Hindlimb muscle (tissue), 1 donor: ENCODE measurements at regions not wholly inside any gene's neighbourhood (a gene's known extent, or its start where the extent isn't known, plus 50 kb on each side); places are given as distances from the start of the nearest gene placed in this dataset.

Source experiments
- DNase-seq: peaks from one replicate; pipeline ENCODE4 v3.0.0-alpha.2; 2013

DNA sequence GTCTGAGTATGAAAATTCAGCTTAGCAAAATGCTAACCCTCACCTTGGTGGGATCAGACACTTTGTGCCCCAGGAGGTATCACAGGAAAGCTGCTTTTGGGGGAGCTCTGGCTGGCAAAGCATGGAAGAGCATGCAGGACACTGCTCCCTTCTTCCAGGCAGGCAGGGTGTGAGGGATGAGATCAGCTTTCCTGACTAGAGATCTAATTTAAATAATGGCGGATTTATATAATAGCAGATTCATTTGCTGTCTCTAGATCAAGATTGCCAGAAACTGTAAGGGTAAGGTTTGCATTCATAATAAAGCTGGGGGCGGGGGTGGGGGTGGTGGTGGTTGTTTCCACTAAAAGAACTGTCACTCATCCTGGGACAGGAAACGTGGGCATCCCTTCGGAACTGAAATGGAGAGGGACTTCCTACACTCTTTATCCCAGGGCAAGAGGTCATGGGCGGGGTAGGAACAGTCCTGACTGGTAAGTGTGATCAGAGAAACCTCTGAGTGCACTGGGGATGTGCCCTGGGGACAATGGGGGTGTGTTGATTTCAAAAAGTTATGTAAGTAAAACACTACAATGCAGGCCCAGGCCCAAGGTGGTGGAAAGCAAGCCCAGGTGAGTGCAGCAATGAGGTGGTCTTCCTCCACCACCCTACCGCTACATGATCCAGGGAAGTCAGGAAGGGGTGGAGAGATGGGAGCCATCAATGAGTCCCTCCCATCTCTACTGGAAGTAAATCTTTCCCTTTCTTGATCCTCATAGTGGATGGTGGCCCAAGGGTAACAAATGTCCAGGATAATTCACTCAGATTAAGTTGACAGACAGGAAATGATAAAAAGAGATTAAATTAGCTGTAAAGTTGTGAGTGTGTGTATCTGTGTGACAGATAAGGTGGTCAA lies 171.4 kb upstream of the SERPINE2 start:
- no peak for DNase-seq

DNA sequence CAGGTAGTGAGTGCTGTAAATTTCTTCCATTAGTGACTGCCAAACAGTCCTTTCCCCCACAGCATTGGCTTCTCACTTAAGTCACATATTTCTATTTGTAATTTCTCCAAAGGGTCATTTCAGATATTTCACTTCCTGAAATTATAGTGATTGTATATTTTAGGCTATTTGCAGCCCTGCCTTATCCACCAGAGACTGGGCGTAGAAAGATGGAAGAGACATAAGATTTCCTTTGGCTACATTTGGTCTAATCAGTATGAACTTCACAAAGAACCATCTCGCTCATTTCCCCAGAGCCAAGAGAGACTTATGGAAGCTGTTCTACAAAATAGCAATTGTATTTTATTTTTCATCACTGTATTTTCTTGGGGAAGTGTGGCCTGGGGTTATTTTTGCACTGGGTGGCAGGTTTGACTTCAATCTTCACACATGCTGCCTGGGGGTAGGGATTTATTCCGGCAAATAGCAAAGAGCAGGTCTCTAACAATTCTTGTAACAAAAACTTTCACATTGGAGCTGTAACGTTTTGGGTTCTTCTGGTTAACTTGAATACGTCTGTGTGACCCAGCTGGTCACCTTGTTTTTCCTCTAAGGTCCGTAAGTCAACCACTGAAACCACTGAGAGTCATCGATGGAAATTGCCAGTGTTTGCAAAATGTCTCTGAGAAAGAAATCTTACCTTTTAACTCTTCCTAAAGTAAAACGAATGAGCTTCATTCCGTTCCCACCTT lies 170.6 kb upstream of the SERPINE2 start:
- DNase-seq, result no peak

DNA sequence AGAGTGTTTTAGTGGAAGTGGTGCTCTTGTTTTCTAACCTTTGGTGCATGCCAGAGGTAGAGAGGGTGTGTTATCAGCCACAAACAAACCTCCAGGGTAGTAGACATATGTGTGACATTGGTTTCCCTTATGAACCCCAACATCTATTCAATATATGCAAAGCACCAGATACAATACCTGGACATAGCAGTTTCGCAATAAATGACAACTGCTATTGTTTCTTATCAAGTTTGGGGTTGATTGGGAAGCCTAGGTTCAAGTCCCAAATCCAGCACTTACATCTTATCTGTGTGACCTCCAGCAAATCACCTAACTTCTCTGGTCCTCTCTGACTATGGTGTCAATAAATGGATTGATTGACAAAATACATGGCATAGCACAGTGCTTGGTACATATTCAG lies 169.4 kb upstream of the SERPINE2 start:
- no peak for DNase-seq

DNA sequence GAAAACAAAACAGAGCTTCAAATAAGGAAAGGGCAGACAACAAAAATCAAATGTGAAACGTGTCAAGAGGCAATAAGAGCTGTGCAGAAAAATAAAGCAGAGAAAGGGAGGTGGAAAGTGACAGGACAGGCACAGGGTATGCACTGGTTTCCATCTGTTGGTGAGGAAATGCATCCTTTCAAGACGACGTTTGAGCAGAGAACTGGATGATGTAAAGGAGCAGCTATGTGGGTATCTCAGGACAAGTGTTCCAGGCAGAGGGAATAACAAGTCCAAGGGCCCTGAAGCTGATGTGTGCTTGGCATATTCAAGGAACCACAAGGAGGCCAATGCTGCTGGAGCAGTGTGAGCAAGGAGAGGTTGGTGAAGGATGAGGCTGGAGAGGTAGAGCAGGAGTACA lies 168.9 kb upstream of the SERPINE2 start:
- DNase-seq, result no peak

DNA sequence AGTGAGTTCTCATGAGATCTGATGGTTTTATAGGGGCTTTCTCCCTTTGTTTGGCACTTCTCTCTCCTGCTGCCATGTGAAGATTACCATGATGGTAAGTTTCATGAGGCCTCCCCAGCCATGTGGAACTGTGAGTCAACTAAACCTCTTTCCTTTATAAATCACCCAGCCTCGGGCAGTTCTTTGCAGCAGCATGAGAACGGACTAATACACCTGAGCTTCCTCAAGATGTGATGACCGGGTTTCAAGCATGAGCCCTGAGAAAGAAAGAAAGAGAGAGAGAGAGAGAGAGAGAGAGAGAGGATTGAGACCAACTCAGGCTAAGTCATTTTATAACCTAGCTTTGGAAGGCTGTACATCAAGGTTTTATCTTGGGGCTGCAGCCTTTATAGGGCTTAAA lies 167.7 kb upstream of the SERPINE2 start:
- DNase-seq, result no peak

DNA sequence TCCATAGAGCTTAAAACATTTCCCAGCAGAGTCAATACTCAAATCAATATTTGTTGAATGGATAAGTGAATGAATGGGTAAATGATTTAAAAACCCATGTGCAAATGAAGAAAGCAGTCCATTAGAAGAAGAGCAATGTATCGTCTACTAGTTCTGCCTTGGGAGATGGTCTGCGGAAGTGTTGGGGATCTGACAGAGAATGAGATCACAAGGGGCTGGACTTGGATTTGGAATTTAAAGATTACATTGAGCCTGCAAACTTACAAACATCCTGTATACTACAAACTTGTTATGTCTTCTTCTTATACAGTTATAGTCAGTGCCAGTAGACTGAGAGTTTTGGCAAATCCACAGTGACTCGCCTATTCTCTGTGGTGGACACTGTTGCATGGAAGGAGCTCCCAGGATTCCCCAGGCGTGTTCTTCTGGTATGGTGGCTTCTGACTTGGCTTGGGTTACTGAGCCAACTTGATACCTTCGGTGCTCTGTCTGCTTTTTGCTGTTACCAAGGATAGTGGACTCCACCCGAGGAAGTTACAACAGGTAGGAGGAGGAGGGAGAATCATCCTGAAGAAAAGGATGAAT lies 163.3 kb upstream of the SERPINE2 start:
- DNase-seq, result no peak

DNA sequence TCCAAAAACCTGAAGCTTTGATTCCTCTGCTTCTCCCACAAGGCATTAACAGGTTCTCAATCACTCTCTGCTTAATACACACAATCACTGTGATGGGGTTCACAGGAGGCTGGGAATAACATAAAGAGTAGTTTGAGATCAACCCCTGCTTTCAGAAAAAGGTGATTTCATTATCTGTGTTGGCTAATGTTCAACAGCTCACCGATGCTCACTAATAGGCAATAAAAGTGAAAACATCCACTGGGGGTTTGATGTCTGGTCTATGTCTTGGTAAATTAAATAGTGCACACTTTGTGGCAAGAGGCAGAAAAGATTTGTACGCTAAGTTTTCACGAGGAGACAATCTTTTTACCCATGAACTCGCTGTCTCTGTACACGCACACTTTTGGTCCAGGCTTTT lies 159.3 kb upstream of the SERPINE2 start:
- no peak for DNase-seq

DNA sequence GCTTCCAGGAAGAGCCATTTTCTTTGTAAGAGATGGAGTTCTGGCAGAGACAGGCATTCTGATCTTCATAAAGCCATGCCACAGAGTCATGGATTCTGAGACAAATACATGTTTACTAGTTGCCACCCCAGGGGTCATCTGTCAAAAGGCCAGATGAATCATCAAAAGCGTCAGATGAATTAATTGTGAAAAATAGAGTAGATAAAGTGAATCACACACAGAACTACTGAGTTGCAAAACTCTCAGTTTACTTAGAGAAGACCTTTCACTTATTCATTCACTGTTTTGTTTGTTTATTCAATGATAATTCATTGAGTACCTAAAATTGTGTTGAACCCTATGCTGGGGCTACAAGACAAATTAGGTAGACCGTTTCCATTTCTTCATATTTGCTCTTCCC lies 157.7 kb upstream of the SERPINE2 start:
- DNase-seq, result no peak

DNA sequence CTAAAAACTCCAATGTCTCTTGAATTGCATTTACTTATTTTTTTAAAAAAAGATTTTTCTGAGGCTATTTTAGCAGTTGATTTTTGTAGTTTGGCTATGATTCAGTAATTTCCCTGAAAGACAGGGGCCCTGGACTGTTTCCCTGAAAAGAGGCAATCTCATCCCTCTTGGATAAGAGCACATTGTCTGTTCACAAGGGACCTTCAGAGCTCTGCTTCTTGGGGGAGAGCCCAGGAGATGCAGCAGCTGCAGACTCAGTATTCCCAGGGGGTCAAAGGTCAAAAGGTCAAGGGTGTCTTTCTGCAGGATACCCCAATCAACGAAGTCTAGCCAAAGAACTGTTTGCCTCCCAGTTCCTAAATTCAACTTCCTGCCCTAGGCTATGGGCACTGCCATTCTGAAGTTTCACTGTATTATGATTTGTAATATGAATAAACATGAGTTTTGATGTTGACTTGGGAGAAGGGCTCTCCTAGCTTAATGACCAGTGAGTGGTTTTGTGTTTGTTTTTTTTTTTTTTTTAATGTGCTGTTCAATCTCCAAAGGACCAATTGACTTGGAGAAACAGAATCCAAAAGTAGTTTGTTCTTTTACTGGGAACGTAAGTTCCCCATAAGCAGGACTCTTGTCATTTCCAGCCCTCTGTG lies 157.0 kb upstream of the SERPINE2 start:
- DNase-seq, result peak; percentile 86

DNA sequence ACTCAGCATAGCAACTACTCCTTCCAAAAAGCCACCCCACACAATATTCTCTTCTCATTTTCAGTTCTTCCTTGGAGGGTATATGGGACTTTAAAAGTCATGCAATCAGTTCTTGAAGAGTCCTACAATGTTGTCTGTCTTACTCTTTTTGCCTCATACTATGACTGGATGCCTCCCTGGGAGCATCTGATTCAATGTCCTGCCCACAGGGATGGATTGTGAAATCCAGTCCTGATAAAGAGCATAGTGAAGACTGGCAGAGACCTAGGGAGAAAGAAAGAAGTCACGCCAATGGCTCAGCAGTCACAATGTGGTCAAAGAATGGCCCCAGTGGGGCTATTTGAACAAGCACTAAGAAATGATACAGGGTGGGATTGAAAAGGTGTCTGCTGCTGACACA lies 155.1 kb upstream of the SERPINE2 start:
- no peak for DNase-seq

DNA sequence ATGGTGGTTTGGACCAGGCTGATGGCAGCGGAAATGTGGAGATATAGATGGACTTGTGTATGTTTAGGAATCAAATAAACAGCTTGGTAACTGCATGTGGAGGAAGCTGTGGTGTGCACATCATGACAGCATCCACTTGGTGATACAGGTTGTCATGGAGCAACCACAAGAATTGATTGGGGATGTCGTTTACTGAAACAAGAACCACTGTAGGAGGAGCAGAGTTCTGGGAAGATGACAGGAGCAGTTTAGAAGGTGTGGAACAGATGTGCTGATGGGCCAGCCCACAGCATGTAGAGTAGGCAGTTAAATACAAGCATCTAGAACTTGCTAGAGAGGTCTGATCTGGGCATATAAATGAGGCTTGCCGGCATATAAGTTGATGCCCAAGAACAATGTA lies 152.4 kb upstream of the SERPINE2 start:
- no peak for DNase-seq

DNA sequence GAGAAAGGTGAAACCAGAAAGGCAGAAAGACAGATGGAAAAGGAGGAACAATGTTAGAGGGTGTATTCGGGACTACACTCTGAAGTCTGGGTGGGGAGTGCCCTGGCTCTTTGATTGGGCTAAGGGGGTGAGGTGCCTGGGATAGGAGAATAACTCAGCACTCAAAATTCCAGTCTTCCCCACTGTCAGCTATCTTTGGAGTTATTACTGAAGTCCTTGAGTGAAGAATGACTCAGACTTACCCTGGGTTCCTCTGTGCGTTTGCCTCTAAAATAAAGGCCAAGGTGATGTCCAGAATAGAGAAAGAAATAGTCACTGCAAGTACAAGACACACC lies 151.8 kb upstream of the SERPINE2 start:
- DNase-seq, result no peak

DNA sequence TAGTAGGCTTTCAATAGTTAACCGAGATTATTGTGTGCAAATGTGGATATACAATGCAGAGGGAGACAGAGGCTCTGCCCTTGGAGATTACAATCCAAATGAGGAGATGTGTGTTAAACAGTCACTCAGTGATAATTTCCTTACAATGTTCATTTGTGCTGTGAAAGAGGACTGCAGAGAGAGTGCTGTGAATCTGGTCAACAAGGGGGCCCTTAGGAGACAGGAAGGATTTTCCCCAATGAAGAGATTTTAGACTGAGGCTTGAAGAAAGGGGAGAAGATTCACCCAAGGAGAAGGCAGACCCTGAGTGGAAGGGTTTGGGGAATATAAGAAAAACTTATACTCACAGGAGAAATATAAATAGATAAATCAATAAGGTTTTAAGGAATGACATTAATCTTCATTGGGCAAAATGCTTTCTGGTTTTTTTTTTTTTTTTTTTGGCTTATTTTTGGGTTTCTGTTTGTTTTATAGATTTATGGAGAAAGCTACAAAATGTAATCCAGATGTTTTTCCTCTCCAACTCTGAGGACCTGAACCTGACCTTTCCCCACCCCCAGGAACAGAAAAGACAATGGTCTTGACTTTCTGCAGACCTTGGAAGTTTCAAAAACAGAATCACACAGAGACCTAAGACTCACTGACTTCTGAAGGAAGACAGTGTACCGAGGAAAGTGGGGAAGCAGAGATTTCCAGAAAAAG lies 151.3 kb upstream of the SERPINE2 start:
- DNase-seq, result no peak

DNA sequence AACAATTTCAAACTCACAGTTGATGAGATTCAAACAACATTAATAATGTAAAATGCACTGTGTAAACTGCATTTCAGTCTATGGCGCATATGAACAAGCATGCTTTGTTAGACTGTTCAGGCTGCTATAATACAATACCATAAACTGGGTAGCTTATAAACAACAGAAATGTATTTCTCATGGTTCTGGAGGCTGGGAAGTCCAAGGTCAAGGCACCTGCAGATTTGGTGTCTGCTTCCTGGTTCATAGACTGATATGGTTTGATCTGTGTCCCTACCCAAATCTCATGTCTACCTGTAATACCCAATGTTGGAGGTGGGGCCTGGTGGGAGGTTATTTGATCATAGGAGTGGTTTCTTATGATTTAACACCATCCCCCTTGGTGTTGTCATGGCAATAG lies 148.1 kb upstream of the SERPINE2 start:
- no peak for DNase-seq

DNA sequence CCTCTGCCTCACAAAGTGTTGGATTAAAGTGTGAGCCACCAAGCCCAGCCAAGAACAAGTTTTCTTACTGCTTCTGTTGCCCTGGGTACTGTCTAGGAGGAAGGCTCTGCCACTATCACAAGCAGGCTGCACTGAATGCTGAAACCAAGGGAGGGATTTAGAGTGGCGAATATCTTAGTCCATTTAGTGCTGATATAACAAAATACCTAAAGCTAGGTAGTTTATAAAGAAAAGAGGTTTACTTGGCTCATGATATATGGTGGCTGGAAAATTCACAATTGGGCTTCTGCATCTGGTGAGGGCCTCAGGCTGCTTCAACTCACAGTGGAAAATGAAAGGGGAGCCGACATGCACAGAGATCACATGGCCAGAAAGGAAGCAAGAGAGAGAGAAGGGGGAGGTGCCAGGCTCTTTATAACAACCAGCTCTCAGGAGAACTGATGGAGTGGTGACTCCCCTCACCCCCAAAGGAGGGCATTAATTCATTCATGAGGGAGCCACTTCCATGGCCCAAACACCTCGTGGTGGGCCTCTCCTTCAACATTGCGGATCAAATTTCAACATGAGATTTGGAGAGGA lies 146.0 kb upstream of the SERPINE2 start:
- DNase-seq, result no peak

DNA sequence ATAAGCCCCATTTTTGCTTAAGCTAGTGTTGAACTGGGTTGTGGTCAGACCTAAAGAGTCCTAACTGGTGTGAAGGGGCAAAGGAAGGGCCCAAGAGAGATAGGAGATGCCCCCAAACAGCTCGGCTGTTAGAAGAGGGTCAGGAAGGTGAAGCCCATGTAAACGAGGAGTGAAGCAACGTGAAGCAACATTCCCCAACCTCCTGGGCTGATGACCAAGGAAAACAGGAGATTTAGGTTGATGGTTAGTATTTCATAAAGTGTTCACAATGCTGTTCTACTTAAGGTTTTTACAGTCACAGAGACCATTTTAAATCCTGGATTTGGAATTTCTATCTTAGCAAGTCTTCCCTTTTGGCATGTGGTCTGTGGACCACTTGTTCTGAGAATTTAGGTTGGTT lies 144.0 kb upstream of the SERPINE2 start:
- DNase-seq, result no peak

DNA sequence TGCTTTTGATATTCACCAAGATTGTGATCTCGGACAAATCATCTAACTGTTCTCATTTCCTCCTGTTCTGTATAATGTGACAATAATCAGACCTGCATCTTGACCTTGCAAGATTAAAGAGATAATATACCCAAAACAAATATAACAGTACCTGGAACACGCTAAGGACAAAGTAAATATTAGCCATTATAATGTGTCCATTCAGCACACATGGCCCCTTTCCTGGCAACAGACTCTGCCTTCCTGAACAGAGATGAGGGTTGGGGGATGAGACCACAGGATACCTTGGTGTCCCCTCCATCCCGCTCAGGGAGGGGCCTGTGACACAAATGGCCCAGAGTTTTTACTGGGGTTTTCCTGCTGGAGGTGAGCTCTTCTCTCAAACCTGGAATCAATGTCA lies 143.4 kb upstream of the SERPINE2 start:
- no peak for DNase-seq

DNA sequence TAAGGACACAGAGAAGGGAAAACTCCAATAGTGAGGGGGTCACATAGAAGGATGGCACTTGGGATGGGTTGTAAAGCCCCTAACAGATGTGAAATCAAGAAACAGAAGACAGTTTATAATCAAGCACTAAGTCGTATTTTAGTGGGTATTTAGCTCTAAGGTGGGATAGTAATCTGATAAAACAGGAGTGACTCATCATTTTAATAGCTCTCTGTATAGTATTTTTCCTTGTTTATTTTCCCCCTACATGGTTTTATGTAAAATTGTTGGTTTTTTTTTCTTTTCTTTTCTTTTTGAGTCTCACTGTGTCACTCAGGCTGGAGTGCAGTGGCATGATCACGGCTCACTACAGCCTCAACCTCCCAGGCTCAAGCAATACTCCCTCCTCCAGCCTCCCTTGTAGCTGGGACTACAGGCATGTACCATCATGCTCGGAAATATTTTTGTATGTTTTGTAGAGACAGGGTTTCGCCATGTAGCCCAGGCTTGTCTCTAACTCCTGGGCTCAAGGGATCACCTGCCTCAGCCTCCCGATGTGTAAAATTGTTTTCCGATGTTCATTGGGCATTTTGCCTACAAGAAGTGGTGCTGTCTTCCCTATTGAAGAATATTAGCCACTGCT lies 142.6 kb upstream of the SERPINE2 start:
- DNase-seq, result no peak

DNA sequence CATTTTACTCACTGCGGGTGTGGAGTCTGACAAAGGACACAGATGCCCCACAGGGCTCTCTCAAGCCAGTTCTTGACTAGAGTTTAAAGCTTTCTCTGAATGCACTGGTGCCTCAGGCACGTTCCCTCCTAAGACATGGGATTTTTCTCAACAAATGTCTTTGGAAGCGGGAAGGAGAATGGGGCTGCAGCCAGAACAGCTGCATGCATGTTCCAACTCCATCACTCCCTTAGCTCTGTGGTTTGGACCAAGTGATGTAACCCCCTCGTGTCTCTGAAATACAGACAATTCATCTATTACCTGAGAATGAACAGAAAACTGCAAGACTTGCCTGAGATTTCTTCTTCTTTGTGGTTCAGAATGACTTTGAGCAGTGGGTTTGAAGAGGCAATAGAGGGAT lies 141.7 kb upstream of the SERPINE2 start:
- peak; percentile 52 for DNase-seq

DNA sequence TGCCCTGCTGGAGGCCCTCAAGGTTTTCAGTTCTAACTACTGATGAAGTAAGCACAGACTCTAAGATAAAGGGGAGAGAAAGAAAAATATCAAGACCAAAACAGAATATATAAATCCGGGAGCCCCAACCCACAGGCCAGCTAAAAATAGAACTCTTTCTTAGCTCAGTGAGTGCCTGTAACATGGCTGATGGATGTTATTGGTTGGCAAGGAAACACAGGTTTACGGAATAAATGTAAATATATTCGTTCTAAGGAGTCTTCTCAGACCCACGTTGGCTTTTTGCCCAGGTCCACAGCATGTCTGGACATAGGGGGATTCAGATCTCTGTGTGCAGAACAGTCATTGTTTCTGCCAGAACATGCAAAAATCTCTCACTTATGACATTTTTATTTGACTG lies 139.0 kb upstream of the SERPINE2 start:
- peak; percentile 78 for DNase-seq

DNA sequence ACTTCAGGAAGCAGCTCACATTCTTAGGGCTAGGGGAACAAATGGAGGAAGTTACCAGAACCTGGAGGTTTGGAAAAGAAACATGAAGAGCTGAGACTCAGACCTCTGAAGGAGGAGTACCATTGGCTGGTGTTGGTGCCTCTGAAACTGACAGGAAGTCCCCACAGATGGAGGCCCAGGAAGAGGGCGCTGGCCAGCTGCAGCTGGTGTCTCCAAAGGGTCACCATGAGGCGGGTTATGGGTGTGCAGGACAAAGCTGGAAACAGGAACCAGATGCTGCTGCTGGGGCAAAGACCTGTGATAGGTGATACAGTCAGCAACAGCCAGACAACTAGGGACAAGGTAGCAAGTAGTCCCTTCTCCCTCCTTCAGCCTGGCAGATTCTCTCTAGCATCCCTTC lies 136.5 kb upstream of the SERPINE2 start:
- DNase-seq, result no peak

DNA sequence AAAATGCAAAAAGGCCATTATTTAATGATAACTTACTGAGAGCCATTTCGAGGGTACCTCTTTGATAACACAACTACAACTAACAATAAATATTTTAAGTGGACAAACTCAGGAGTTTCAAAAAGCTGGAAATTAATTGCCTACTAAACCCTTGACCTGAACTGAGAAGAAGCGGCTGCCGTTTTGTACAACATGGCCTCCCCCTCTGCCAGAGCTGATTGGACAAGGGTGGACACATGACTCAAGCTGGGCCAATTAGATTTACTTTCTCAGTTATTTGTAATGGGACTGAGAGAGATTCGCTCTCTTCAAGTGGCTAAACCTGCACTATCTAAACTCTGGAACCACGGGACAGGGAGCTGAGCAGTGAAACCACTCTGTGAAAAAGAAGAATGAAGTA lies 135.9 kb upstream of the SERPINE2 start:
- DNase-seq, result no peak
